Loucy (cell line): ENCODE measurements at regions not wholly inside any gene's neighbourhood (a gene's known extent, or its start where the extent isn't known, plus 50 kb on each side); places are given as distances from the start of the nearest gene placed in this dataset.

Source experiments
- H2AFZ ChIP-seq: fragments of 200-600 bp; sonication (generic); 2 replicates; pipeline ENCODE4 v1.6.0; 2016; ENCODE audit warnings: antibody characterized with exemption, mild to moderate bottlenecking, low read length, moderate library complexity
- H3F3A ChIP-seq: fragments of 200-600 bp; 2 replicates; pipeline ENCODE4 v1.6.0; 2016; ENCODE audit warnings: antibody characterized with exemption, low read depth, mild to moderate bottlenecking
- H3K27me3 ChIP-seq: fragments of 200-600 bp; sonication (generic); 2 replicates; pipeline ENCODE4 v1.6.1; 2014; ENCODE audit warnings: low read length, mild to moderate bottlenecking; ENCODE audit not compliant: insufficient read depth, poor library complexity, severe bottlenecking
- H3K36me3 ChIP-seq: fragments of 200-600 bp; sonication (generic); 2 replicates; pipeline ENCODE4 v1.6.1; 2016; ENCODE audit warnings: low read length; ENCODE audit not compliant: insufficient read depth
- H3K4me1 ChIP-seq: fragments of 200-600 bp; sonication (generic); 2 replicates; pipeline ENCODE4 v1.5.1; 2014; ENCODE audit warnings: low read length, mild to moderate bottlenecking; ENCODE audit not compliant: insufficient read depth, poor library complexity, severe bottlenecking
- H3K4me2 ChIP-seq: fragments of 200-600 bp; sonication (generic); 2 replicates; pipeline ENCODE4 v1.6.0; 2014; ENCODE audit warnings: antibody characterized with exemption, low read length, low read depth, mild to moderate bottlenecking; ENCODE audit not compliant: poor library complexity, severe bottlenecking
- H3K4me3 ChIP-seq: fragments of 200-600 bp; sonication (generic); 2 replicates; pipeline ENCODE4 v1.5.1; 2014; ENCODE audit warnings: low read length, mild to moderate bottlenecking, mixed read lengths; ENCODE audit not compliant: poor library complexity, severe bottlenecking
- H3K79me2 ChIP-seq: fragments of 200-600 bp; sonication (generic); 2 replicates; pipeline ENCODE4 v1.6.1; 2014; ENCODE audit warnings: low read length; ENCODE audit not compliant: insufficient read depth
- H3K9ac ChIP-seq: fragments of 200-600 bp; sonication (generic); 2 replicates; pipeline ENCODE4 v1.6.0; 2014; ENCODE audit warnings: mild to moderate bottlenecking, low read depth, low read length, moderate library complexity; ENCODE audit not compliant: poor library complexity, severe bottlenecking
- H3K9me2 ChIP-seq: fragments of 200-600 bp; sonication (generic); replicated peaks from 2 replicates; pipeline ENCODE4 v1.6.1; 2016; ENCODE audit warnings: low read depth, low read length, mixed read lengths
- H3K9me3 ChIP-seq: fragments of 200-600 bp; sonication (generic); 2 replicates; pipeline ENCODE4 v1.6.1; 2014; ENCODE audit warnings: mild to moderate bottlenecking, antibody characterized with exemption, low read length, low read depth; ENCODE audit not compliant: insufficient read depth
- H4K20me1 ChIP-seq: fragments of 200-600 bp; sonication (generic); 2 replicates; pipeline ENCODE4 v1.6.0; 2014; ENCODE audit warnings: antibody characterized with exemption, low read length, mild to moderate bottlenecking; ENCODE audit not compliant: insufficient read depth, poor library complexity, severe bottlenecking
- CTCF ChIP-seq: fragments of 200-600 bp; sonication (generic); conservative IDR thresholded peaks from 2 replicates; pipeline ENCODE4 v1.5.1; 2014; ENCODE audit warnings: mild to moderate bottlenecking, antibody characterized with exemption, low read length
- EZH2phosphoT487 ChIP-seq: fragments of 200-600 bp; IDR thresholded peaks from 2 replicates; pipeline ENCODE4 v1.6.1; 2018; ENCODE audit warnings: antibody characterized with exemption, mild to moderate bottlenecking, moderate library complexity, borderline replicate concordance

GRCh38 chr11:95512177-95512576 is 277.4 kb downstream of the FAM76B start:
- Histone ChIP-seq H3K36me3 (no peaks in the 10 kb centered on the region), H4K20me1 (no peaks in the 10 kb centered on the region), H3F3A (no peaks in the 10 kb centered on the region), H3K9ac (no peak overlapping the region), H3K27me3 (no peaks in the 10 kb centered on the region), H3K4me2 (no peak overlapping the region), H3K9me2 (no peaks in the 10 kb centered on the region), H3K9me3 (no peaks in the 10 kb centered on the region), H3K79me2 (no peaks in the 10 kb centered on the region), H3K4me1 (no peaks in the 10 kb centered on the region), H2AFZ (no peak overlapping the region), H3K4me3 (no peak overlapping the region)
- no peak for TF ChIP-seq EZH2phosphoT487
- TF ChIP-seq CTCF, result no peak

- no peaks in the 10 kb centered on the region for H3K9me3 ChIP-seq
- peaks cover 4% of the 10 kb centered on the region for H3K4me1 ChIP-seq
- H3K27me3 ChIP-seq, result no peaks in the 10 kb centered on the region
- H3F3A ChIP-seq, result no peaks in the 10 kb centered on the region
- no peaks in the 10 kb centered on the region for H4K20me1 ChIP-seq
- H3K79me2 ChIP-seq, result no peaks in the 10 kb centered on the region
- no peak overlapping the region for H3K9ac ChIP-seq
- H3K4me2 ChIP-seq, result no peak overlapping the region
- no peak for TF ChIP-seq EZH2phosphoT487
- TF ChIP-seq CTCF, result no peak
- H3K9me2 ChIP-seq, result no peaks in the 10 kb centered on the region
- no peaks in the 10 kb centered on the region for H3K36me3 ChIP-seq
- H2AFZ ChIP-seq, result no peak overlapping the region
- no peak overlapping the region for H3K4me3 ChIP-seq
Observed at GRCh38 chr11:95508219-95508890, 277.4 kb upstream of the SESN3 start.

GRCh38 chr11:95507794-95508193 is 276.8 kb upstream of the SESN3 start:
- H3K4me1 ChIP-seq, result peaks cover 4% of the 10 kb centered on the region
- H3K4me3 ChIP-seq, result no peak overlapping the region
- H3K4me2 ChIP-seq, result no peak overlapping the region
- H3F3A ChIP-seq, result no peaks in the 10 kb centered on the region
- no peaks in the 10 kb centered on the region for H3K9me3 ChIP-seq
- no peaks in the 10 kb centered on the region for H3K79me2 ChIP-seq
- no peaks in the 10 kb centered on the region for H4K20me1 ChIP-seq
- H3K9me2 ChIP-seq, result no peaks in the 10 kb centered on the region
- no peaks in the 10 kb centered on the region for H3K27me3 ChIP-seq
- TF ChIP-seq EZH2phosphoT487, result no peak
- TF ChIP-seq CTCF, result peak; percentile 56
- H3K9ac ChIP-seq, result no peak overlapping the region
- H2AFZ ChIP-seq, result no peak overlapping the region
- H3K36me3 ChIP-seq, result no peaks in the 10 kb centered on the region
